IPS-18a (cell line): ENCODE measurements at regions not wholly inside any gene's neighbourhood (a gene's known extent, or its start where the extent isn't known, plus 50 kb on each side); places are given as distances from the start of the nearest gene placed in this dataset.

Source experiments
- H3K27ac ChIP-seq: one replicate; pipeline ENCODE4 v1.5.1; 2013; ENCODE audit warnings: low read length
- H3K27me3 ChIP-seq: one replicate; pipeline ENCODE4 v1.6.1; 2013; ENCODE audit warnings: mild to moderate bottlenecking, low read length; ENCODE audit not compliant: control insufficient read depth, insufficient read depth
- H3K36me3 ChIP-seq: one replicate; pipeline ENCODE4 v1.6.1; 2013; ENCODE audit warnings: low read depth, low read length; ENCODE audit not compliant: control insufficient read depth
- H3K4me1 ChIP-seq: one replicate; pipeline ENCODE4 v1.6.1; 2013; ENCODE audit warnings: low read depth, low read length; ENCODE audit not compliant: control insufficient read depth
- H3K4me3 ChIP-seq: one replicate; pipeline ENCODE4 v1.5.1; 2013; ENCODE audit warnings: low read length
- H3K9ac ChIP-seq: one replicate; pipeline ENCODE4 v1.6.1; 2013; ENCODE audit warnings: mild to moderate bottlenecking, low read length, moderate library complexity
- H3K9me3 ChIP-seq: one replicate; pipeline ENCODE4 v1.6.1; 2013; ENCODE audit warnings: low read depth, low read length; ENCODE audit not compliant: control insufficient read depth

DNA sequence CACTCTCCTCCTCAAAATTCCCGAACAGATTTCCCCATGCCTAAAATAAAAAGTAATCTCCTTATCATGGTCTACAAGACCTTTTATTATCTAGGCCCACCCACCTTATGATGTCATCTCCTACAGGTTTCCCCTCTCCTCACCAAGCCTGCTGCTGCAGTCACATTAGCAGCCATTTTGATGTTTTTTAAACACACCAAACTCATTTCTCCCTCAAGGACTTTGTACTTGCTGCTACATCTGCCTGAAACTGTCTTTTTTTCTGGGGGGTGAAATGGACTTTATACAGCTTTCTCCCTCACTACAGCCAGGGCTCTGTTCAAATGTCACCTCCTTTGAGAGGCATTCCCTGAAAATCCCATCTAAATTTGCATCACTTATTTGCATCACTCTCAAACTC, 90.2 kb upstream of the TAB3 start:
- H3K27me3 ChIP-seq, result no peaks in the 10 kb centered on the region
- H3K9ac ChIP-seq, result no peak overlapping the region
- H3K27ac ChIP-seq, result no peak overlapping the region
- no peaks in the 10 kb centered on the region for H3K4me1 ChIP-seq
- H3K36me3 ChIP-seq, result no peaks in the 10 kb centered on the region
- H3K4me3 ChIP-seq, result no peak overlapping the region
- peaks cover 12% of the 10 kb centered on the region for H3K9me3 ChIP-seq

DNA sequence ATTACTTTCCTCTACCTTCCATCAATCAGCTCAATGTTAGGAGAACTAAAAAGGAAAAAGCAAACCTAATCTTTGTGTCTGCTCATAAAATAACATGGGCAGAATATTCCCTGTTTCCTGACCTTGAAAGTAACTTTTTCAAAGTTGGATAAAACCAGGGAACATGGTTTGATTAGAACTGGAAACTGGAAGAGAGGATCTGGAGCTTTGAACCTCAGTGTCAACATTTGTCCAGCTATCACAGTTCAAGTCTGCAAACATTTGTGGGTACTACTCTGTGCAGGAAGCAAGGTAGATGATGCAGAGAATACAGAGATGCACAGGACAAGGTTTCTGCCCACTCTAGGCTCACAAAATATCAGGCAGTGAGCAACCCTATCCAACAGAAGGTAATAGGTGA, 86.4 kb upstream of the TAB3 start:
- H3K36me3 ChIP-seq, result no peaks in the 10 kb centered on the region
- no peak overlapping the region for H3K9ac ChIP-seq
- peaks cover 3% of the 10 kb centered on the region for H3K9me3 ChIP-seq
- no peak overlapping the region for H3K4me3 ChIP-seq
- no peaks in the 10 kb centered on the region for H3K27me3 ChIP-seq
- peaks cover 4% of the 10 kb centered on the region for H3K4me1 ChIP-seq
- no peak overlapping the region for H3K27ac ChIP-seq

- Histone ChIP-seq H3K36me3 (no peaks in the 10 kb centered on the region), H3K4me1 (peaks cover 4% of the 10 kb centered on the region), H3K9ac (no peak overlapping the region), H3K4me3 (no peak overlapping the region), H3K9me3 (peaks cover 6% of the 10 kb centered on the region), H3K27ac (no peak overlapping the region), H3K27me3 (no peaks in the 10 kb centered on the region)
These were observed 84.9 kb upstream of the TAB3 start for GRCh38 chrX:30973784-30974427.

DNA sequence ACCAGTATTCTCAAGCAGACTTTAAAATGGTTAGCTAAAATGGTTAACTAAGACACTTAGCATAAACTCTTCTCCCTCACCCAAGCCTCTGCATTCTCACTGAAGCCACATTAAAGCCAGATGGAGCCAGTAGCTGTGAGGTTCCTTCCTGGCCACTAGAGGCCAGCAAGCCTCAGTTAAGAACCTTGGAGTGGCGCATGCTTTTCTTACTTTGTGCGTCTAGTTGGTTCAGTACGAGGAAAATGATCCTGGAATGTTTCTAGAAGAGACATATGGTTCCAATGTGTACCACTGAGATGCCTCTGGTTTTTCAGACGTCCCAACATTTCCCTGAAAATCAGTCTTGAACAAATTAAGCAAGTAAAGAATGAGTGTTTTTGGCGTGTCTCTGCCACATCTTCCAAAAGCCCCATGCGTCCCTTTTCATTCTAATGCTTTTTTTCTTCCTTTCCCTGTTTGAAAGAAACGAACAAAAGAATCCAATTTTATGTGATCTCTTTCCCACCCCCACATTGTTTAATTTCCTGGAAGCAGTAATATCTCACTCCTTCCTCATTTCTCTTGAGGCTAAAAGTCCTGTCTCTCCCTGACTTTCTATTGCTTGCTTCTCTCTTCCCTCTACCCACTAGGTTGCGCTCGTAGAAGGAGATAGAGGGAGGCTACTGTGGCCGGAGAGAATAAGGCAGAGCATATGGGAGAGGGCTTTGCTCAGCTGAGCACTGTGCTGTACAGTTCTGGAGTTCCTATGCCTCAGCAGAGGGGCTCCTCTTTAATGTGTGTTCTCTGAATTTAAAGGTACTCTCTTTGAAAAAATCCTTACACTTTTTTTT, 82.9 kb upstream of the TAB3 start:
- H3K4me3 ChIP-seq, result peak overlapping the region; percentile 33
- no peaks in the 10 kb centered on the region for H3K27me3 ChIP-seq
- peaks cover 3% of the 10 kb centered on the region for H3K9me3 ChIP-seq
- H3K9ac ChIP-seq, result no peak overlapping the region
- no peak overlapping the region for H3K27ac ChIP-seq
- H3K4me1 ChIP-seq, result peaks cover 4% of the 10 kb centered on the region
- no peaks in the 10 kb centered on the region for H3K36me3 ChIP-seq

GRCh38 chrX:30967516-30967915, 78.5 kb upstream of the TAB3 start:
- Histone ChIP-seq H3K4me1 (peaks cover 4% of the 10 kb centered on the region), H3K9me3 (peaks cover 12% of the 10 kb centered on the region), H3K27ac (no peak overlapping the region), H3K9ac (no peak overlapping the region), H3K27me3 (no peaks in the 10 kb centered on the region), H3K36me3 (no peaks in the 10 kb centered on the region), H3K4me3 (no peak overlapping the region)

DNA sequence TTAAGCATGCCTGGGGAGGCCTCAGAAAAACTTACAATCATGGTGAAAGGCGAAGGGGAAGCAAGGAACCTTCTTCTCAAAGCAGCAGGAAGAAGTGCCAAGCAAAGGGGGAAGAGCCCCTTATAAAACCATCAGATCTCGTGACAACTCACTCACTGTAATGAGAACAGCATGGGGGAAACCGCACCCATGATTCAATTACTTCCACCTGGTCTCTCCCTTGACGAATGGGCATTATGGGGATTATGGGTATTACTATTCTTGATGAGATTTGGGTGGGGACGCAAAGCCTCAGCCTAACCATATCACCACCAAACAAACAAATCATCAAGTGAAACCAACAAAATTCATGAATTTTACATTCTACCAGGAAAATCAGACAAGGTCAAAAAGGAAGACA, 76.7 kb upstream of the TAB3 start:
- Histone ChIP-seq H3K36me3 (no peaks in the 10 kb centered on the region), H3K9me3 (peaks cover 19% of the 10 kb centered on the region), H3K27ac (no peak overlapping the region), H3K27me3 (no peaks in the 10 kb centered on the region), H3K4me1 (no peaks in the 10 kb centered on the region), H3K9ac (no peak overlapping the region), H3K4me3 (no peak overlapping the region)

DNA sequence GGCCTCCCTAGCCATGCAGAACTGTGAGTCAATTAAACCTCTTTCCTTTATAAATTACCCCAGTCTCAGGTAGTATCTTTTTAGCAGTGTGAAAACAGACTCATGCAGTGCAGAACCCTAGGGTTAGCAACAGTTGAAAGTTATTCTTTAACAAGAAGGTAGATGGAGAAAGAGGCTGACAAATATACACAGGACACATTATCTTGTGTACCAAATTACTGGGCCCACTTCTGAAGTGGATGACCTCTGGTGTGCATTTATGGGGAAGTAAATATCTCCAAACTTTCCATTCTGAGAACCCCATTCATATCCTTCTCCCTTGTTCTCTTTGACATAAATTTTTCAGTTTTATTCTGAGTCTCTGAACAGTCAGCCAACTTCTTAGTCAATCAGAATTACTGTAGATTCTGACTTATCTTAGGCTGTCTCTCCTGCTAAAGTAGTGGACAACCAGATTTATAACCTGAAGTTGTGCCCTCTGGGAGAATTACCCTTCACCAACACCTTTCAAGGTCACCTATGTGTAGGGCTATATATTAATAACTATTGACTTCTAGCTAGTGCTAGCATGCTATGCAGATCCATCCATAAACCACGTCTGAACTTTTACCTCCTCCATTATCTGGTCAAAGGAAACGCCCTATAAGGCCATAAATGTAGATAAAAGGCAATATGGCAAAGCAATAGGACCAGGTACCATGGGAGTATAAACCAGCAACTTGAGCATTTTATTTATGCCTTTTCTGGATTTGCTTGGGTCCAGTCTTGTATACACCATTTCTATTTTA, 72.5 kb upstream of the TAB3 start:
- H3K4me3 ChIP-seq, result no peak overlapping the region
- no peak overlapping the region for H3K27ac ChIP-seq
- H3K36me3 ChIP-seq, result no peaks in the 10 kb centered on the region
- H3K4me1 ChIP-seq, result no peaks in the 10 kb centered on the region
- H3K27me3 ChIP-seq, result no peaks in the 10 kb centered on the region
- H3K9me3 ChIP-seq, result peaks cover 25% of the 10 kb centered on the region
- no peak overlapping the region for H3K9ac ChIP-seq

DNA sequence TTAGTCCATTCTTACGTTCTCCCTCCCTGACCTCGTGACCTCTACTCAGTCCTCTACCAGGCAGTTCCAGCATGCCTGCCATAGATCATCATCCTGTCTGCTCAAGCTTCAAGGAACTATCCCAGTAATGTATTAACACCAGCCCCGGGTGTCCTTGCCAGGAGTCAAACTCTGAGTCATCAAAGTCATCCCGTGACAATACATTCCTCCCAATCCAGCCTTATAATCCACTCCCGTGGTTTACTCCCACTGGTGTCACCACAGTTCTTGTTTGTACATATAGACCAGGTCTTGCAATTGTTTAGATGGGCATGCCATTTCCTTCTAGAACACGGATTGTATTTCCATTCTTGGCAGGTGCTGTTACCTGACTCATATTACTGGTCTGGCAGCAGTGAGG, 68.7 kb upstream of the TAB3 start:
- Histone ChIP-seq H3K9me3 (peaks cover 19% of the 10 kb centered on the region), H3K36me3 (no peaks in the 10 kb centered on the region), H3K4me3 (no peak overlapping the region), H3K4me1 (no peaks in the 10 kb centered on the region), H3K27ac (no peak overlapping the region), H3K27me3 (no peaks in the 10 kb centered on the region), H3K9ac (no peak overlapping the region)

DNA sequence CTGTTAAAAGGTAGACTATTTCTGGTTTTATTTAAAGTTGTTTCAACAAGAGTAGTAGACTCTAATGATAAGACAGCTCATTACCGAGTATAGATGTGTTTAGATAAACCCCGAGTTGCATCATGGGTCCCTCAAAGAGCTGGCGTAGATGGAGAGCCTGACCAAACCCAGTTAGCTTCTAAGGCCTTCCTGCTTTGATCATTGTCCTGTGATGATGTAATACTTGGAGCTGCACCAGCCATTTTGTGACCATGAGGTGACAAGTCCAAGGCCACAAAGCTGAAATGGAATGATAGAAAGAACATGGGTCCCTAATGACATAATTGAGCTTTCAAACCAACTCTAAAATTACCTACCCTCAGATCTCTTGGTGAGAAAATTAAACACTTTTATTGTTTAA, 66.6 kb upstream of the TAB3 start:
- no peak overlapping the region for H3K9ac ChIP-seq
- H3K9me3 ChIP-seq, result peaks cover 12% of the 10 kb centered on the region
- no peaks in the 10 kb centered on the region for H3K4me1 ChIP-seq
- H3K27ac ChIP-seq, result no peak overlapping the region
- no peaks in the 10 kb centered on the region for H3K27me3 ChIP-seq
- H3K4me3 ChIP-seq, result no peak overlapping the region
- no peaks in the 10 kb centered on the region for H3K36me3 ChIP-seq

GRCh38 chrX:30951003-30951402, 61.9 kb upstream of the TAB3 start:
- Histone ChIP-seq H3K4me3 (no peak overlapping the region), H3K27me3 (no peaks in the 10 kb centered on the region), H3K4me1 (no peaks in the 10 kb centered on the region), H3K9me3 (no peaks in the 10 kb centered on the region), H3K36me3 (no peaks in the 10 kb centered on the region), H3K9ac (no peak overlapping the region), H3K27ac (no peak overlapping the region)

GRCh38 chrX:30950391-30950790, 61.3 kb upstream of the TAB3 start:
- Histone ChIP-seq H3K27me3 (no peaks in the 10 kb centered on the region), H3K36me3 (no peaks in the 10 kb centered on the region), H3K27ac (no peak overlapping the region), H3K9ac (no peak overlapping the region), H3K9me3 (no peaks in the 10 kb centered on the region), H3K4me3 (no peak overlapping the region), H3K4me1 (no peaks in the 10 kb centered on the region)
